Transverse colon (tissue), 3 donors: ENCODE measurements at regions not wholly inside any gene's neighbourhood (a gene's known extent, or its start where the extent isn't known, plus 50 kb on each side); places are given as distances from the start of the nearest gene placed in this dataset.

Experiments used
- EP300 ChIP-seq: sonication (generic); formaldehyde crosslinking; IDR thresholded peaks from one replicate; pipeline ENCODE4 v1.6.1; 2017; ENCODE audit warnings: antibody characterized with exemption, low read depth
- POLR2A ChIP-seq: fragments of 450-650 bp; IDR thresholded peaks from one replicate; pipeline ENCODE4 v1.6.1; 2016; ENCODE audit warnings: antibody characterized with exemption, mild to moderate bottlenecking, moderate library complexity
- TF ChIP-seq, protein P1 (sequence below), 5 experiments: fragments of 200-600 bp in 3 of 5; fragments of 450-650 bp in 2 of 5; sonication (generic) in 3 of 5; IDR thresholded peaks; 1 replicate in 2 of 5; 2 replicates in 3 of 5; pipeline ENCODE4 v1.5.1; 2016 to 2017; ENCODE audit warnings: antibody characterized with exemption in 5 of 5, inconsistent platforms in 3 of 5, mild to moderate bottlenecking in 2 of 5, moderate library complexity in 1 of 5

DNA sequence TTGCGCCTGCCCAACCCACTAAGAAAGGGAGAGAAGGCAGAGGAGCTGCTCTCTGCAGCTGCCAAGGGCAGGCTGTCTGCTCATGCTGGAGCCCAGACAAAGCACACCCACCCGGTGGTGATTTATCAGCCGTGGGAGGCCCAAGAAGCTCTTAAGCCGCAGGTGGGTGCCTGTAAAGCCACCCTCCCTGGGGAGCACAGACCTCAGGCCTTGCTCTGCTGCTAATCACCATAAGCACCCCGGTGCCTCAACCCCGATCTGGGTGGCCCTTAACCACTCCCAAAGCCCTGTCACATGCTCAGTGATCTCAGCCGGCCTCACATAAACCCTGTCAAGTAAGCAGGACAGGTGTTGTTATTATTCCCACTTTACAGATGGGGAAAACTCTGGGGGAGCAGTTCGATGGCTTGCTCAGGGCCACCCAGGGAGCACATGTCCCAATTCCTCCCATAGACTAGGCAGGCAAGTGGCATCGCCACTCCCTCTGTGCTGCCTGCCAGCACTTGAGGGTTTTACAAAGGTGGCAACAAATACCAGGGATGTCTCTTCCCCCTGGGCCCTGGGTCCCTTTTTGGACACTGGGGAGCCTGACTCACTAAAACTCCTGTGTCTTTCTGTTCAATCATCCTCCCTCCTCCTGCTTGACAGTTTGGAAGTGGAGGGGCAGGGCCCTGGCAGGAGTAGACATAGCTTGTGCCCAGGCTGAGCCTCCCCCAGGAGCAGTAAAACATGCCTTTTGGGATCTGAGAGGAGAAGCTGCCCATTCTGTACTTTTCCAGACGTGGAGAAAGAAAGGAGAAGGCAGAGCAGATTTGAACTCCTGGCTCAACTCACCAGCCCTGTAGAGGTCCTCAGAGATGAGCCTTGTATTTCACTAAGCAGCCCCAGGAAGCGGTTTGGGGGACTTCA, 299.3 kb downstream of the SOX9 start:
- TF ChIP-seq POLR2A (no peak), EP300 (no peak)
- TF ChIP-seq, protein P1, sequence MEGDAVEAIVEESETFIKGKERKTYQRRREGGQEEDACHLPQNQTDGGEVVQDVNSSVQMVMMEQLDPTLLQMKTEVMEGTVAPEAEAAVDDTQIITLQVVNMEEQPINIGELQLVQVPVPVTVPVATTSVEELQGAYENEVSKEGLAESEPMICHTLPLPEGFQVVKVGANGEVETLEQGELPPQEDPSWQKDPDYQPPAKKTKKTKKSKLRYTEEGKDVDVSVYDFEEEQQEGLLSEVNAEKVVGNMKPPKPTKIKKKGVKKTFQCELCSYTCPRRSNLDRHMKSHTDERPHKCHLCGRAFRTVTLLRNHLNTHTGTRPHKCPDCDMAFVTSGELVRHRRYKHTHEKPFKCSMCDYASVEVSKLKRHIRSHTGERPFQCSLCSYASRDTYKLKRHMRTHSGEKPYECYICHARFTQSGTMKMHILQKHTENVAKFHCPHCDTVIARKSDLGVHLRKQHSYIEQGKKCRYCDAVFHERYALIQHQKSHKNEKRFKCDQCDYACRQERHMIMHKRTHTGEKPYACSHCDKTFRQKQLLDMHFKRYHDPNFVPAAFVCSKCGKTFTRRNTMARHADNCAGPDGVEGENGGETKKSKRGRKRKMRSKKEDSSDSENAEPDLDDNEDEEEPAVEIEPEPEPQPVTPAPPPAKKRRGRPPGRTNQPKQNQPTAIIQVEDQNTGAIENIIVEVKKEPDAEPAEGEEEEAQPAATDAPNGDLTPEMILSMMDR (IDR thresholded peaks at IDR 0.05) = no peak
